VCaP (cell line): ENCODE measurements at regions not wholly inside any gene's neighbourhood (a gene's known extent, or its start where the extent isn't known, plus 50 kb on each side); places are given as distances from the start of the nearest gene placed in this dataset.

Experiments used
- H3K27ac ChIP-seq: fragments of 450-650 bp; 2 replicates; pipeline ENCODE4 v1.5.1; 2017
- TF ChIP-seq, protein P1 (sequence below): fragments of 450-650 bp; conservative IDR thresholded peaks from 2 replicates; pipeline ENCODE4 v1.5.1; 2017; ENCODE audit warnings: mild to moderate bottlenecking, moderate library complexity

GRCh38 chr14:54208751-54209150, 188.1 kb upstream of the CDKN3 start:
- TF ChIP-seq, protein P1, sequence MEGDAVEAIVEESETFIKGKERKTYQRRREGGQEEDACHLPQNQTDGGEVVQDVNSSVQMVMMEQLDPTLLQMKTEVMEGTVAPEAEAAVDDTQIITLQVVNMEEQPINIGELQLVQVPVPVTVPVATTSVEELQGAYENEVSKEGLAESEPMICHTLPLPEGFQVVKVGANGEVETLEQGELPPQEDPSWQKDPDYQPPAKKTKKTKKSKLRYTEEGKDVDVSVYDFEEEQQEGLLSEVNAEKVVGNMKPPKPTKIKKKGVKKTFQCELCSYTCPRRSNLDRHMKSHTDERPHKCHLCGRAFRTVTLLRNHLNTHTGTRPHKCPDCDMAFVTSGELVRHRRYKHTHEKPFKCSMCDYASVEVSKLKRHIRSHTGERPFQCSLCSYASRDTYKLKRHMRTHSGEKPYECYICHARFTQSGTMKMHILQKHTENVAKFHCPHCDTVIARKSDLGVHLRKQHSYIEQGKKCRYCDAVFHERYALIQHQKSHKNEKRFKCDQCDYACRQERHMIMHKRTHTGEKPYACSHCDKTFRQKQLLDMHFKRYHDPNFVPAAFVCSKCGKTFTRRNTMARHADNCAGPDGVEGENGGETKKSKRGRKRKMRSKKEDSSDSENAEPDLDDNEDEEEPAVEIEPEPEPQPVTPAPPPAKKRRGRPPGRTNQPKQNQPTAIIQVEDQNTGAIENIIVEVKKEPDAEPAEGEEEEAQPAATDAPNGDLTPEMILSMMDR: no peak

DNA sequence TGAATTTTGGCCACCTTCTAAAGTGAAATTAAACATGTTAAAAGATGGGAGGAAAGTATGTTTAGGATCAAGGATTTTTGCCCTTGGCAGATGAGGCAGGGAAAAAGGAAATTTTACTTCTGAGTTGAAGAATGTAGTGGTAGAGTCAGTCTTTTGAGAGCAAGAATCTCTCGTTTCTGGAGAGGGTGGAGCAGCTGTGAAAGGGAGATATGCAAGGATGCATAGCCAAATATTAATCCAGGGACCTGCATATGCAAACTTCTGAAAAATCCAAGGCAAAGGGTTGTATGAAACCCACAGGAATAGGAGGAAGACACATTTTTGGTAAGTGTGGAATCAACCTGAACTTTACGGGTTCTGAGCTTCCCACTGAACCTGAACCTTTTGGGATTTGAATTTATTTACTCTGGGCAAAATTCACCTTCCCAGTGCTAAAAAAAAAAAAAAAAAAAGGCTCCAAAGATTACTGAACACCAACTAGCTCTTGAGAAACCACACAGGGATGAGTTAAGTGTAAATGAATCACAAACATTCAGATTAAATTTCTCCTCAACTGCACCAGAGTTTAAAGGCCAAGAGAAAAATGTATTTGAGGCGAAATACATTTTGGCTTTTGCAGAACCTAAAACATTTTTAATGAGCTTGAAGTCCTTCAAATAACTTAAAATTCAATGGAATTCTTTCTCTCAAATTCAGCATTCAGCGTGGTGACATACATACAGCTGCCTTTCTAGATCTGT, 187.1 kb upstream of the CDKN3 start:
- H3K27ac ChIP-seq: no peak overlapping the region
- TF ChIP-seq, protein P1: no peak

More at GRCh38 chr14:54208751-54209150, 188.1 kb upstream of the CDKN3 start:
- H3K27ac ChIP-seq: no peak overlapping the region

GRCh38 chr14:54211551-54212308, 185.1 kb upstream of the CDKN3 start:
- TF ChIP-seq, protein P1: no peak
- H3K27ac ChIP-seq: no peak overlapping the region

DNA sequence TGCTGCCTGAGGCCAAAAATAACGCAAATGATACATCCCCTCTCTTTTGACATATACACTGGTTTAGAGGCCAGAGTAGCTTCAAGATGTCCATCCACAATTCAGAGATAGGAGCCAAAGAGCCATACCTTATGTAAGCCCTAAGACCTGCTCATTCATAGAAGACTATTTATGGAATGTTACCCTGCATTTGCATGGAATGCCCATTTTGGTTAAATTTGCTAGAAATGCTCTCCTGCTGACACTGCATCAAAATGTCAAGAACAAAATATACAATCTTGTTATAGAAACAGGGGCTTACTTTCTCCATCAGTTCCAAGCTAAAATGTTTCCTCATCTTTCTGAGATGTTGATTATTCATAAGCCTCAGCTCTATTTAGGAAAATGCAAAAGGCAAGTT, 183.3 kb upstream of the CDKN3 start:
- H3K27ac ChIP-seq: no peak overlapping the region
- TF ChIP-seq, protein P1: no peak

DNA sequence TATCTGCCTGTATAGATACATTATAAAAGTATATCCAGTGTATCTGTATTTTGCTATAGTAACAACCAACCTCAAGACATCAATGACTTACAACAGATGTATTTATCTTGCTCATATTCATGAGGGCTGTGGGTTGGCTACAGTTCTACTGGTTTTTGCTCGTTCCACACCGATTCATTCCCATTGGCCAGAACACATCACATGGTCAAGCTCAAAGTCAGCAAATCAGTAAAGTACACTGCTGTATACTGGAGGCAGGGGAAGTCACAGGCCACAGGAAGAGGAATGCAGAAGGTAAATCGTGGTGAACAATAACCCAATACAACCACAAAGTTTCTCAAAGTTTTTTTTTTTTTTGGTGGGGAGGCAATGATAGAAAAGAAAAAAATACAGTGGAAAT, 180.0 kb upstream of the CDKN3 start:
- H3K27ac ChIP-seq: no peak overlapping the region
- TF ChIP-seq, protein P1: no peak

- no peak overlapping the region for H3K27ac ChIP-seq
- TF ChIP-seq, protein P1: no peak
Measured at GRCh38 chr14:54219261-54220070, 177.3 kb upstream of the CDKN3 start.

GRCh38 chr14:54220071-54220703, 176.6 kb upstream of the CDKN3 start:
- H3K27ac ChIP-seq: no peak overlapping the region
- TF ChIP-seq, protein P1: no peak
